ENCODE measurements at regions not wholly inside any gene's neighbourhood (a gene's known extent, or its start where the extent isn't known, plus 50 kb on each side); places are given as distances from the start of the nearest gene placed in this dataset.

DNA sequence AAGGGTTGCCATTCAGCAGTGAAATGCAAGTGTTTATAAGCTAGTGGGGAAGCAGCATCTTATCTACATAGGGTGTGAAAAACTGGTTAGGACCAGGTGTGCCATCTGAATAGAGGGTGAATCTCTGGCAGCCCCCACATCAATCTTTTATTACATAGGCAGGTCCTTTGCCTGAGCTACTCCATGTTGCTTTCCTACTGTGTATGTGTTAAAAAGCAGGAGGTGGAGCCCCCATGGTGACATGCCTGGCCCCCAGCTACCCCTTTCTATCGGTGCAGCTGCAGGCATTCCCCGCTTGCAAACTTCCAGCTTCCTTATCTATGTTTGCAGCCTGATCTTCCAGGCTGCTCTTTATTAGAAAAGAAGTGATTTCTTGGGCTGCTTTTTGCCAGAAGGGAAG lies 353.5 kb downstream of the SPATA31D1 start:
- TF ChIP-seq BACH1 (tag; IDR thresholded peaks at IDR 0.05) (no peak), MTA3 (IDR thresholded peaks at IDR 0.05; ENCODE audit: borderline replicate concordance) (no peak), ZKSCAN8 (CRISPR knock-in tag; IDR thresholded peaks at IDR 0.05) (no peak)

Measured in K562 (cell line).